ENCODE measurements at regions not wholly inside any gene's neighbourhood (a gene's known extent, or its start where the extent isn't known, plus 50 kb on each side); places are given as distances from the start of the nearest gene placed in this dataset.
A peak's percentile ranks its signal among the peaks of the same experiment; 100 is the strongest.

GRCh38 chr4:83923341-83923740, 387.4 kb downstream of the GPAT3 start:
- H3K27ac Mint-ChIP-seq: no peak overlapping the region

More at GRCh38 chr4:83923341-83923740, 387.4 kb downstream of the GPAT3 start:
- no peaks in the 10 kb centered on the region for H4K20me1 ChIP-seq (replicated peaks; ENCODE audit: insufficient read depth)
- Mint-ChIP-seq H3K4me3 (no peak overlapping the region), H3K9me3 (no peaks in the 10 kb centered on the region), H3K36me3 (ENCODE audit: low read depth) (no peaks in the 10 kb centered on the region), H3K4me1 (peaks cover 38% of the 10 kb centered on the region), H3K27me3 (ENCODE audit: insufficient read depth, low read depth, poor library complexity) (no peaks in the 10 kb centered on the region)
- H3F3A ChIP-seq (replicated peaks; ENCODE audit: low read depth): no peaks in the 10 kb centered on the region
- H3K4me3 ChIP-seq: no peak overlapping the region
- no peaks in the 10 kb centered on the region for H3K79me2 ChIP-seq (replicated peaks; ENCODE audit: insufficient read depth)
- no peaks in the 10 kb centered on the region for H3K27me3 ChIP-seq (ENCODE audit: insufficient read depth)
- H3K4me2 ChIP-seq: peak overlapping the region; percentile 40
- DNase-seq (ENCODE audit: low spot score): no peak
- H3K4me1 ChIP-seq (ENCODE audit: insufficient read depth): peaks cover 33% of the 10 kb centered on the region
- TF ChIP-seq ZNF462 (CRISPR knock-in tag; IDR thresholded peaks at IDR 0.05): no peak
- TF ChIP-seq CTCF (conservative IDR thresholded peaks at IDR 0.05; ENCODE audit: low read depth in 2 of 2): no peak
- no peak for TF ChIP-seq ETS1 (IDR thresholded peaks at IDR 0.05)
- no peak for TF ChIP-seq ZNF331 (CRISPR knock-in tag; IDR thresholded peaks at IDR 0.05; ENCODE audit: low read depth)
- no peak for TF ChIP-seq EZH2 (IDR thresholded peaks at IDR 0.05; ENCODE audit: low read depth, unreplicated experiment)
- TF ChIP-seq JUNB (IDR thresholded peaks at IDR 0.05; ENCODE audit: unreplicated experiment): no peak
- TF ChIP-seq ZNF114 (CRISPR knock-in tag; IDR thresholded peaks at IDR 0.05): no peak
- no peak for TF ChIP-seq REST (IDR thresholded peaks at IDR 0.05; ENCODE audit: unreplicated experiment)
- no peak for TF ChIP-seq STAT1 (IDR thresholded peaks at IDR 0.05; ENCODE audit: unreplicated experiment)
- no peak; the same call in 1 of the 2 replicates for TF ChIP-seq NANOG (IDR thresholded peaks at IDR 0.05; ENCODE audit: borderline replicate concordance)
- no peak for TF ChIP-seq EZH2phosphoT487 (IDR thresholded peaks at IDR 0.05; ENCODE audit: unreplicated experiment)
- no peak for TF ChIP-seq POLR2AphosphoS5 (IDR thresholded peaks at IDR 0.05; ENCODE audit: low read depth)
- no peak for TF ChIP-seq CREB1 (CRISPR knock-in tag; IDR thresholded peaks at IDR 0.05; ENCODE audit: low read depth)
- H3K27ac ChIP-seq (ENCODE audit: low read depth): no peak overlapping the region
- H3K9me2 ChIP-seq (ENCODE audit: insufficient read depth): no peaks in the 10 kb centered on the region
- H3K36me3 ChIP-seq (ENCODE audit: insufficient read depth): no peaks in the 10 kb centered on the region
- H2AFZ ChIP-seq: no peak overlapping the region
- no peak for ATAC-seq

Measured in GM23338 (cell line).